Esophagus (tissue), 2 donors: ENCODE measurements at regions not wholly inside any gene's neighbourhood (a gene's known extent, or its start where the extent isn't known, plus 50 kb on each side); places are given as distances from the start of the nearest gene placed in this dataset.

Source experiments
- H3K27ac ChIP-seq, 2 donors: one replicate each; pipeline ENCODE4 v1.5.1; 2013; ENCODE audit warnings: low read depth in 2 of 2, mild to moderate bottlenecking in 2 of 2, inconsistent platforms in 1 of 2, low read length in 1 of 2, moderate library complexity in 1 of 2
- H3K27me3 ChIP-seq, 2 donors: one replicate each; pipeline ENCODE4 v1.6.1; 2013; ENCODE audit warnings: low read length in 2 of 2, control low read depth in 1 of 2, mild to moderate bottlenecking in 1 of 2; ENCODE audit not compliant: insufficient read depth in 2 of 2, control insufficient read depth in 1 of 2
- H3K36me3 ChIP-seq, 2 donors: one replicate each; pipeline ENCODE4 v1.6.1; 2013; ENCODE audit warnings: low read length in 1 of 2; ENCODE audit not compliant: control insufficient read depth in 2 of 2, insufficient read depth in 2 of 2
- H3K4me1 ChIP-seq, 2 donors: one replicate each; pipeline ENCODE4 v1.6.1; 2013; ENCODE audit warnings: low read length in 1 of 2; ENCODE audit not compliant: control insufficient read depth in 2 of 2, insufficient read depth in 2 of 2
- H3K4me3 ChIP-seq, 2 donors: one replicate each; pipeline ENCODE4 v1.5.1; 2013; ENCODE audit warnings: low read length in 2 of 2, mild to moderate bottlenecking in 2 of 2, low read depth in 1 of 2, moderate library complexity in 1 of 2
- H3K9me3 ChIP-seq, 2 donors: one replicate each; pipeline ENCODE4 v1.6.1; 2013; ENCODE audit warnings: mild to moderate bottlenecking in 2 of 2, low read depth in 1 of 2, low read length in 1 of 2, moderate library complexity in 1 of 2; ENCODE audit not compliant: control insufficient read depth in 2 of 2, insufficient read depth in 1 of 2
- WGBS, 2 donors: extraction: QIAGEN DNeasy Blood & Tissue Kit; methylation state at CpG; one replicate each; pipeline ENCODE4 v1.1.7; 2013; 5-methylcytosine and 5-hydroxymethylcytosine counted together
- donor health status: healthy with polysubstance abuse.
- donor health status: Bipolar disorder and iron deficiency.

DNA sequence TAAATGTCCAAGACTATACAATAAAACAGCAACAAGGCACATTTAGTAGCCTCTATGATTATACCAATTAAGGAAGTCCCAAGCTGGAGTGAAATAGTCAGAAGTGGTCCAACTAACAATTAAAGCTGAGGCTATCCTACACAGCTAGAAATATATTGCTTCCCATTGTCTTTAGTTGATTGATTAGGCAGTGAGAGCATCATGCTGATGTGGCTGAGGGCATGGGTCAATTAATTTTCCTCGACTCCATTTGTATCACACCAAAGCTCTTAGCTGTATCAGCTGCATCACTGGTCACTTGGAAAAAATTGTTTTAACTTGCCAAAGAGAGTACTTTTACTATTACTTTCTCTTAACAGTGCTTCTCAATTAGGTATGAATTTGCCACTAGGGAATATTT, 328.7 kb upstream of the NT5E start:
- Histone ChIP-seq H3K9me3 (peaks cover 0 to 2% of the 10 kb centered on the region in 2 donors), H3K27me3 (no peaks in the 10 kb centered on the region), H3K4me1 (no peaks in the 10 kb centered on the region), H3K27ac (no peak overlapping the region), H3K4me3 (no peak overlapping the region), H3K36me3 (no peaks in the 10 kb centered on the region)
- WGBS, 2 donors: 63 to 66% methylated on average over 1 of the region's 1 CpG

DNA sequence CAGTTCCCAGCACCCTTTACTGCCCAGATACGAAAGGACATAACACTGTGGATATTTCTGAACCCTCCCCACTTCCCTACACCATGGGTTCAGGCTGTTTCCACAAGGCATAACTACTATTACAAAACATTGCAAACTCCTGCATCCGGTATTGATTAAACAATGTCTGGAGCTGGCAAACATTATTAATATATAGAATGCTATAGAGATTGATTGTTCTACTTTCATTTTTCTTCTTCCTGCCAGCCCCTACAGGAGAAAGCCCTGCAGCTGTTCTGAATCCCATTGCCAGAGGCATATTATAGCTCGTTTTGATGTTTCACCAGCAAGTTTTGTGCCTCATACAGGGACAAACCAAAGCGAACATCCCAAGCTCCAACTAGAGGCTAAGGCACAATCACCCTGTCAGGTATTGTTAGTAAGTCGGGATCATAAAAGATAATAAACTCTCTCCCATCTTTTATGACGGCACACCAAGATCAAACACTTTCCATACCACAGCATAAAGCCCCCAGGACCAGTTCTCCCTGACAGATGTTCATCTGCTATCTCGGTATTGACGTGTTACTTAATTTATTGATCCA, 331.1 kb upstream of the NT5E start:
- 56 to 72% methylated on average over 8 of the region's 8 CpGs for WGBS, 2 donors
- H3K27ac ChIP-seq: no peak overlapping the region
- no peaks in the 10 kb centered on the region for H3K4me1 ChIP-seq
- H3K4me3 ChIP-seq: no peak overlapping the region
- no peaks in the 10 kb centered on the region for H3K36me3 ChIP-seq
- peaks cover 0 to 2% of the 10 kb centered on the region in 2 donors for H3K9me3 ChIP-seq
- H3K27me3 ChIP-seq: no peaks in the 10 kb centered on the region

DNA sequence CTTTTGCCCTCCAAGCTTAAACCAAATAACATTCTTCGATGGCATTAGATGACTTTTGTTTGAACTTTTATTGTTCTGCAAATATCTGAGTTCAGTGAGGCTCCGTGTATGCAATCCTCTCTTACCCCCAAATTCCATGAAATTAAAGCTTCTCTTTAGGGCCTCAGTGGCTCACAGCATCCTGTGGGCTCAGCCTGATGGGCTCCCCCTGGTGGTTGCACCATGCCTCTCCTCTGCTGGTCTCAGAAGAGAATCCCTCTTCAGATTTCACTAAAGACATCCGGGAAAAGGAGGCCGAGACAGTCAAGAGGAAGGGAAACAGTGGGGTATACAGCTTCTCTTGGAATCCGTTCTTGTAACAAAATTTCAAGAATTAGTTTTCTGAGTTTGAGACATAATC, 331.6 kb upstream of the NT5E start:
- no peak overlapping the region for H3K27ac ChIP-seq
- WGBS, 2 donors: 68 to 82% methylated on average over 5 of the region's 5 CpGs
- no peak overlapping the region for H3K4me3 ChIP-seq
- H3K9me3 ChIP-seq: peaks cover 0 to 1% of the 10 kb centered on the region in 2 donors
- no peaks in the 10 kb centered on the region for H3K4me1 ChIP-seq
- H3K27me3 ChIP-seq: no peaks in the 10 kb centered on the region
- no peaks in the 10 kb centered on the region for H3K36me3 ChIP-seq

DNA sequence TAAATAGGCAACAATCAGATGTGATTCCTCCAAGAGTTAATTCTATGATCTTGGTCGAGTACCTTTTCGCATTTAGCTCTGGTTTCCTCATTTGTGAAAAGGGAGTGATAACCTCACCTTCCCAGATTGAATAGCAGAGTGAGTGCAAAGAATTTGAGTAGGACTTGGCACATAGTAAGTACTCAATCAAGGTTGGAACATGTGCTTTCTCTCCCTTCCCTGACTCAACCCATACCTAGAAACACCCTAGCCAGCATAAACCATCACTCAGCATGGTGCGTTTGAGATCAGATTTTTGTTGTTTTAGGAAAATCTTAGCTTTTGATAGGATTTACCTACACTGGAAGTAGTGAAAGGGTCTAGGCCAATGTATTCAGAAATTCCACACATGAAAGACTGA, 333.4 kb upstream of the NT5E start:
- Histone ChIP-seq H3K4me1 (no peaks in the 10 kb centered on the region), H3K27me3 (no peaks in the 10 kb centered on the region), H3K4me3 (no peak overlapping the region), H3K27ac (no peak overlapping the region), H3K9me3 (no peaks in the 10 kb centered on the region), H3K36me3 (no peaks in the 10 kb centered on the region)
- WGBS, 2 donors: 81% methylated on average over 3 of the region's 3 CpGs

DNA sequence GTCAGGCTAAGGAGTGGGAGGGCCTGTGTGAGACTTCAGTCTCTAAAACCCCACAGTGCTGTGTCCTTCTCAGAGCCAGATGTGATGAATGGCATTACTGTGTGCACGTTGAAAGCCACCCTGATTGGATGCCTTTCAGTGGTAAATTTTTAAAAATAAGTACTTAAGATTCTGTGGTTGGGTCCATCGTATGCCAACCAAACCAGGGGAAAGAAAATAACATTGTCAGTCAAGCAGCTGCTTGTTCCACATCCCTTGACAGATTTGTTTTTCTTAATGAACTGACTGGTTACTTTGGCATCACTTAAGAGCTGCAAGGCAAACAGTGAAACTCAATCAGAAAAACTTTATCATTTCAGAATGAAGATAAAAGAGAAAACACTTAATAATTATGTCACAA, 334.0 kb upstream of the NT5E start:
- Histone ChIP-seq H3K27me3 (no peaks in the 10 kb centered on the region), H3K27ac (no peak overlapping the region), H3K36me3 (no peaks in the 10 kb centered on the region), H3K9me3 (no peaks in the 10 kb centered on the region), H3K4me1 (no peaks in the 10 kb centered on the region), H3K4me3 (no peak overlapping the region)
- WGBS, 2 donors: 48 to 59% methylated on average over 2 of the region's 2 CpGs

DNA sequence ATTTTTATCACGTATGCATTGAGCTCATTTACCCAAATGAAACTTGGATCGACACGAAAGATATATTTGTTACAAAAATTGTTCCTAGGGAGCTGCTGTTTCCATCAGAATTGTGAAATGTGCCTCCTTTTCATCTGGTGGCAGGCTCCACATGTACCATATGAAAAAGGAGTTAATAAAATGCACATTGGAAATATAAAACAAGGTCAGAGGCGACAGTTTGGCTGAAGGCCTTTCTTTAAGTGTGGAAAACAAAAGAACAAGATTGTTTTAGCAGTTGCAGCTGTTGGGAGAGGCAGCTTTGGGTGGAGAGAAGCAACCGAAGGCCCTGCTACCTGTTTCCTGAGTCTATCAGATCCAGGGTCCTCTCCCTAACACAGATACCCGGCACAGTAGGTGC, 334.5 kb upstream of the NT5E start:
- no peaks in the 10 kb centered on the region for H3K36me3 ChIP-seq
- H3K9me3 ChIP-seq: no peaks in the 10 kb centered on the region
- 70 to 72% methylated on average over 6 of the region's 6 CpGs for WGBS, 2 donors
- H3K27ac ChIP-seq: no peak overlapping the region
- no peaks in the 10 kb centered on the region for H3K4me1 ChIP-seq
- H3K4me3 ChIP-seq: no peak overlapping the region
- H3K27me3 ChIP-seq: no peaks in the 10 kb centered on the region

DNA sequence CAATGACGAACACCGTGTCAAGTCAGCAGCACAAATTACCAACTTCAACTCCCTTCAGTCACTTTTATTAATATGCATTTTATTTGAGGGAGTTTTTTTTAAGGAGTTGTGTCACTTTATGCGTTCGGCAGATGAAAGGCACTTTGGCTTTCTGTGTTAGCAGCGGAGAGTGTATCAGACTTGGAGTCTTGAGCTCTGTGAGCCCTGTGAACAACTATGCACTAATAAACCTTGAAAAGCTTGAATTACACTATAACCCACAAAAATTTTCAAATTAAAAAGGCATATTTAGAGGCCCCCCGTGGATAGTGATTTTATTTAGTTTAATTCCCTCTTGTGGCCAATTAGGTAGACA, 335.3 kb upstream of the NT5E start:
- H3K27ac ChIP-seq: no peak overlapping the region

GRCh38 chr6:85113934-85114580, 335.8 kb upstream of the NT5E start:
- Histone ChIP-seq H3K36me3 (no peaks in the 10 kb centered on the region), H3K27ac (no peak overlapping the region), H3K4me3 (no peak overlapping the region), H3K4me1 (no peaks in the 10 kb centered on the region), H3K9me3 (no peaks in the 10 kb centered on the region), H3K27me3 (no peaks in the 10 kb centered on the region)
- 58 to 68% methylated on average over 21 of the region's 21 CpGs for WGBS, 2 donors

More for the DNA sequence above, 335.3 kb upstream of the NT5E start:
- Histone ChIP-seq H3K36me3 (no peaks in the 10 kb centered on the region), H3K4me1 (no peaks in the 10 kb centered on the region), H3K9me3 (no peaks in the 10 kb centered on the region), H3K27me3 (no peaks in the 10 kb centered on the region), H3K4me3 (no peak overlapping the region)
- WGBS, 2 donors: 72 to 73% methylated on average over 6 of the region's 6 CpGs

DNA sequence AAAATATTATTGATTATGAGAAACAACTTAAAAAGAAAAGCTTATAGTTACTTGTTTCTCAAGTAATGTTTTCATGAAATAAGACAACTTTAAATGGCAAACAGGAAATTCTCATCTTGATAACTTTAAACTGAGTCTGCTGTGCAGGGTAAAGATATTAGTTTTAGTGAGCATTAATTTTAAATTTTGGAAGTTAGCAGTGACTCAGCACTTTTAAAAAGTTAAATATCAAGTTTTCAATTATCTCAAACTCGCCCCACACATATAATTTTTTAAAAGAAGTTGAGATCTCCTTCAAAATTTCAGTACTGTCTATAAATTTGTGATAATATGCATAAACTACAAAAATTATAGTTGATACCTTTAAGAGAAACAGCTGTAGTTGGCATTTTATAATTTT, 337.3 kb upstream of the NT5E start:
- Histone ChIP-seq H3K27me3 (no peaks in the 10 kb centered on the region), H3K27ac (no peak overlapping the region), H3K4me1 (no peaks in the 10 kb centered on the region), H3K36me3 (no peaks in the 10 kb centered on the region), H3K4me3 (no peak overlapping the region), H3K9me3 (no peaks in the 10 kb centered on the region)
- WGBS, 2 donors: 54 to 77% methylated on average over 1 of the region's 1 CpG

- no peaks in the 10 kb centered on the region for H3K36me3 ChIP-seq
- 67 to 72% methylated on average over 8 of the region's 8 CpGs for WGBS, 2 donors
- no peaks in the 10 kb centered on the region for H3K9me3 ChIP-seq
- no peaks in the 10 kb centered on the region for H3K4me1 ChIP-seq
- H3K4me3 ChIP-seq: no peak overlapping the region
- no peak overlapping the region for H3K27ac ChIP-seq
- no peaks in the 10 kb centered on the region for H3K27me3 ChIP-seq
These were observed 338.3 kb upstream of the NT5E start for GRCh38 chr6:85111481-85112011.
